Stimulated activated CD8-positive, alpha-beta memory T cell treated with anti-CD3 and anti-CD28 coated beads, Interleukin-4, amount 100 ng/mL, for 24 hours (primary cell): ENCODE measurements at regions not wholly inside any gene's neighbourhood (a gene's known extent, or its start where the extent isn't known, plus 50 kb on each side); places are given as distances from the start of the nearest gene placed in this dataset.

Experiments
- DNase-seq: peaks from one replicate; pipeline ENCODE4 v3.0.0-alpha.2; 2020; ENCODE audit warnings: low read depth

DNA sequence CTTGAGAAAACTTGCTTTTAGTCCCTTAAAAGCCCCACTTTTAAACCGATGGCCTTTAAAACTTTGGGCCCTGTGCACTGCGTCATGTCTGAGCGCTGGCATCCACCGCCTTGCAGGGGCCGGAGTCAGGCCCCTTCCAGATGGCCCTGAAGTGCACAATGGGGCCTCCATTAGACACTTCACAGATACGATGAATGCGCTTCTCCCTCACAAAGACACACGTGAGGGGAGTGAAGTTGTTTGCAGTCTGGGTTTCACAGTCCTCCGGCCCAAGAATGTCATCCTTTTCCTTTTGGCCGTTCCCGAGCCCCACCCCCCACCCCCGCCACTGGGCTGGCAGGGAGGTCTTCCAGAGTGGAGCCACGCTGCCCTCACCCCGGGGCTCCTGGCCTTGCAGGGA lies 415.1 kb upstream of the SALL3 start:
- DNase-seq: no peak

DNA sequence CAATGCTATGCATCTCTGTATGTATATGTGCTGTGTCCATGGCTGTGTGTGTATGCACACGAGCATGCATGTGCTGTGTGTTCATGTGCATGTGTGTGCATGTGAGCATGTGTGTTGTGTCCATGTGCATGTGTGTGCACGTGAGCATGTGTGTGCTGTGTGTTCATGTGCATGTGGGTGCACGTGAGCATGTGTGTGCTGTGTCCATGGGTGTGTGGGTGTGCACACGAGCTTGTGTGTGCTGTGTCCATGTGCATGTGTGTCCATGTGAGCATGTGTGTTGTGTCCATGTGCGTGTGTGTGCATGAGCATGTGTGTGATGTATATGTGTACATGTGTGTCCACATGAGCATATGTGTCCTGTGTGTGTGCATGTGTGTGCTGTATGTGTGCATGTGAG lies 414.4 kb upstream of the SALL3 start:
- DNase-seq: no peak

DNA sequence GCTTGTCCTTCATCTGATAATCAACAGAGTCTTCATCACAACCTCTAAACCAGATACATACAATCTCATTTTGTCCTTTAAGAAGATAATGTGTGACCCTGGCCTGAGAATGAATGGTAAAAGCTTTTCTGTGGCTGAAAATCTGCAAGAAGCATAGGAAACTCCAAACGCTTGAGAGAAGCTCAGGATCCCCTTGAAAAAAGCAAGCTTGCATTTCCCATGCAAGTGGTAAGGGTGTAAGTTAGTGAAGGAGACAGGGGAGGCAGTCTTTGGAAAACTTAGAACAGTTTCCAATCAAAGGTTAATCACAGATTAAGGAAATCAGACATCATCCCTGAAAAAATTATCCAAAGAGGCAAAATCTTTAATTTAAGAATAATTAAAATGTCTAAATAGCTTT lies 413.6 kb upstream of the SALL3 start:
- no peak for DNase-seq

DNA sequence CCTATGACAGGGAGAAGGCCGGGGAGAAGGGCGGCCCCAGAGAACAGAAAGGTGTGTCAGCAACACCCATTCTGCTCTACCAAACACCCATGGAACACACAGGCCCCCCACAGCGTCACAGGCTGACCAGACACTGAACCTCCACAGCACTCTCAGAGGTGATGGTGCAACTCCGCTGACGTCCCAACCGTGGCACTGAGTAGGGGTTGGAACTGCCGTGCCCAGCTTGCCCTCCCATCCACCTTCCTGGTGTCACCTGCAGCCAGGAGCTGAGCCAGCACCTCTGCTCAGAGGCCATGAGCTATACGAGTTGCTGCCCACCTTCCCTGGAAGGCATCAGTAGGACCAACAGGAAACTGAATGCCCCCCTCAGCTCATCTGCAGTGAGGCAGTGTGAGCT lies 412.9 kb upstream of the SALL3 start:
- no peak for DNase-seq

DNA sequence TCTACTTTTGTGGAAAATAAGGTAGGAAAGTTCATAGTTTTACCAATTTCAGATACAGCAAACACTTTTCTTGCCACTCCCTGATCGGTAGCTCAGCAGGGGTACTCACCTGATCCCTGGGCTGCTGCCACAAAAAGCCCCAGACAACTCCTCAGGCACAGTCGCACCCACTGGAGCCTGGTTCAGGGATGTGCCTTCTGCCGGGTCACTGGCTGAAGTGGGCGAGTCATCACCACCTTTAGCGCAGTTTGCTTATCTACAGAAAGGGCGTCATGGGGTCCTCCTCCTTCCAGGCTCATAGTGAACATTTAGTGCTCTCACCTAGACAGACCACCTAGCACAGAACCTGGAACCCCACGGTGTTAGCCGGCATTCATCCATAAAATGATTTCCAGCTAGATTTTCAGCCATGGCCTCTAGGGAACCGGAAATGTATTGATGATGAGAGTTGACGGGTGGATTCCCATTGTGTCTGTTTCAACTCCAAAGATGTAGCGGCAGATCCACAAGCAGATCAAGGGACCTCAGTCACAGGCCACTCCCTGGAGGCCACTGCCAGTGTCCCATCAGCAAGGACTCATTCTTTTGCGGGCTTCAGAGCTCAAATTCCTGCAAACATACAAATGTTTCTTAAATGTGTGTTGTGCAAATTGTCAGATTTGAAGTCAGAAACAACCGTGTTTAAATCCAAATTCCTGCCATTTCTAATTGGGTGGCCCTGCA lies 408.4 kb upstream of the SALL3 start:
- no peak for DNase-seq

DNA sequence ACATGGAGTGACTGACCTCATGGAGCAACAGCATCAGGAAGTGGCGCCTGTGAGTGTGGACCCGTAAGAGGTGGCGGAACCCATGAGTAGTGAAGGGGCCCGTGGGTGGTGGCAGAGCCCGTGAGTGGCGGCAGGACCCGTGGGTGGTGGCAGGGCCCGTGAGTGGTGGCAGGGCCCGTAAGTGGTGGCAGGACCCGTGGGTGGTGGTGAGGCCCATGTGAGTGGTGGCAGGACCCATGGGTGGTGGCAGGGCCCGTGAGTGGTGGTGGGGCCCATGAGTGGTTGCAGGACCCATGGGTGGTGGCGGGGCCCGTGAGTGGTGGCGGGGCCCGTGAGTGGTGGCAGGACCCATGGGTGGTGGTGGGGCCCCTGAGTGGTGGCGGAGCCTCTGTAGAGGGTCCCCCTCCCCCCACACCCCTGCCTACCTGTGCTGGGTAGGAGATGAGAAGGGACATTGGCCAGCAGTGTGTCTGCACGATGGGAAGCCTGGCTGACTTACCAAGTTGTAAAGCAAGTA lies 407.7 kb upstream of the SALL3 start:
- no peak for DNase-seq

DNA sequence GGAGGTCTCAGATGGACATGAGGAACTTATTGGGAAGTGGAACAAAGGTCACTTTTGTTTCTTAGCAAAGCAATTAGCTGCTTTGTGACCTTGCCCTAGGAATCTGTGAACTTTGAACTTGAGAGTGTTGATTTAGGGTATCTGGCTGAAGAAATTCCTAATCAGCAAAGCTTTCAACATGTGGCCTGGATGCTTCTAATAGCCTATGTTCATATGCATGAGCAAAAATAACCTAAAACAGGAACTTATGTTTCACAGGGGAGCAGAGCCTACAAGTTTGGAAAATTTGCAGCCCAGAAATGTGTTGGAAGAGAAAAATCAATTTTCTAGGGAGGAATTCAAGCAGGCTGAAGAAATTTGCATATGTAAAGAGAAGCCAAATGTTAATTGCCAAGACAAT lies 405.8 kb upstream of the SALL3 start:
- no peak for DNase-seq

DNA sequence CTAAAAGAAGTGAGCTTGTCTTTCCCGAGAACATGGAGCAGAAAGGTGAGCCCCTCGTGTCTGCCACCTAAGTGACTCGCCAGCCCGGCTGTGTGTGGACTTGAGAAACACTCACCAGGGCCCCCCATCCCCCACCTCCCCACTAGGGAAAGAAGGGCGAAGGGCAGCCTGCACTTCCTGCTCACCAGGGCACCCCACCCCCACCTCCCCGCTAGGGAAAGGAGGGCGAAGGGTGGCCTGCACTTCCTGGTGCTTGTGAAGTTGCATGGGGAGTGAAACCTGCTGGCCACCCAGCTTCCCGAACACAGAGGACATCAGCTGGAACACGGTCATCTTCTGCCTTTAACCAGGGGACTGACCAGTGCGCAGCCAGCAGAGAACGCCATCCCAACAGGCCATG lies 402.7 kb upstream of the SALL3 start:
- no peak for DNase-seq

DNA sequence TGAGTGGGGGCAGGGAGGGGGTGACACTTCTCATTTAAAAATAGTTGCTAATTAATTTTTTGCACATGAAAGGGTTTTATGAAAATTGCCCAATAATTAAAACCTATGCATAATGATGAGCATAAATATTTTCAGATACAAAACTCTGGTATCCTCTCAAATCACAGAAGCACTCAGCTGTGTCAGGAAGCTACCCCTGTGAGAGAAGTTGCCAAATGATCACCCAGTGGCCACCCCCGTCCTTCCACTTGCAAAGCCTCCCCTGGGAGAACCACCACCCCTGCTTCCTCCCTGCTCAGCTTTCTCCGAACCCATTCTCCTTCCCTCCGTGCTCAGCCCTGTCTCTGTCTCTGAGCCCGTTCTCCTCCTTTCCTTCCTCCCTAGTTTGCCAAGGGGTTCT lies 400.2 kb upstream of the SALL3 start:
- no peak for DNase-seq

DNA sequence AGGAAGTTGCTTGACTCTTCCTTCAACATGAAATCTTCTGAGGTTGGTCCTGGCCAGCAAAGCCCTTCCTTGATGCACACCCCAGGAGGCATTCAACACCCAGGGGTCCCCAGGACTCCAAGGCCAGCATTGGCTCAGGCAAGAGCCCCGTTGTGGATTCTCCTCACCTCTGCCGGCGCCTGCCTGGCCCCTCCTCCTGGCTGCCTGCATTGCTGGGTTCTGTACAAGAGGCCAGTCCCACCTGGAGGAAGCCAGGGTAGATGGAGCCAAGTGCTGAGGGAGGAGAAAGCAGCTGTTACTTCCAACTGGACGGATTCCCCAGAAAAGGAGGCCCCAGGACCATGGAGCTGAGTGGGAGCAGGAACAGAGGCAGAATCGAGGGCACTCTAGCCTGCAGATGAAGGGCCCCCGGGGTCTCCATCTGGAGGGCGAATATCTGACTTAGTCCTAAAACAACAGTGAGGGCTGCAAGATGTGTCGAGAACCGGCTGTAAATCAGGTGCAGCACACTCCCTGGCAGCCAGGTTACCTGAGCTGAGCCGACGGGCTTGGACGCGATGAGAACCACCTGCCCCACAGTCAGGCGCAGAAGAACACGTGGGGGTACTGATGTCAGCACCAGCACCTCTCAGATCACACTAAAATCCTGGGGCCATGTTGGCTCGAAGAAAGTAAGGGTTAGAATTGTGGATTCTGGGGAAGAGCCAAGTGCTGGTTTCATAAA lies 399.6 kb upstream of the SALL3 start:
- DNase-seq: no peak

DNA sequence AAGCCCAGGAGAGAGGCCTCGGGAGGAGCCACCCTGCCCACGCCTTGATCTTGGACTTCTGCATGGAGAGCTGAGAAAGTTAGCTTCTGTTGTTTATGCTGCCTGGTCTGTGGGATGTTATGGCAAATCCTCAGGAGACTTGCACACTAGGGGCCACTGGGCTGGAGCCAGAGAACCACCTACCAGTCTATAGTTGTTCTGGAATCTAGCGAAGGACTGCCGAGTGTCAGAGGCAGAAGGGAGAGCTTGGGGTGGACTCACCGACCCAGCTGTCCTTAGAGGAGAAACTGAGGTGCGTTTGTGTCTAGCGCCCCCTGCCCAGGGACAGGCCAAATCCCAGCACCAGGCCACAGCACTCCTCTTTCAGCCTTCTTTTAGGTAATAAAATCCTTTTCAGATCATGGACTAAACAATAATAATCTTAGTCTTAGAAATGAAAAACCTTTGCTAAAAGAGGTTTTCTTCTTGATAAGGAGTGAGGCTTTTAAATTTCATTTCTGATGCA lies 398.7 kb upstream of the SALL3 start:
- no peak for DNase-seq

DNA sequence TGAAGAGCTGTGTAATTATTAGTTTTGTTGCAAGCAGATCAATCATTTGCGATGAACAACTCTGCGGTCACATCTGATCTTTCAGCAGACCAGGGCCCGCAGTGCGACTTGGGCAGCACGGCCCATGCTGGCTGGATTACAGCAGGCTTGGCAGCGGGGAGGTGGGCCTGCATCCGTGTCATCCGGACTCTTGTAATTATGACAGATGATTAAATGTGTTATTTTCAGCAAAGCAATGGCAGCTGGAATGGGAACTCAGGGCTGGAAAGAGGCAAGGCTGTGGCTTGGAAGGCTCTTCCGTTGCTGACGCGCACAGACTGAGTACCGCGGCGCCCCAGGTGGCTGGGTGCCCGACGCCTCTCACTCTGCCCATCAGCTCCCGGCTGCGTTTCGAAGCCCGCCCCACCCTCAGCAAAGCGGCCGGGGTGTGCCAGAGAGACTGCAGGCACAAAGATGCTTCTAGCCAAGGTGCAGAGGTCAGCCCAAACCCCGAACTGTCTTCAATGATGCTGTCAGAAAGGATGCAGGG lies 397.4 kb upstream of the SALL3 start:
- no peak for DNase-seq

DNA sequence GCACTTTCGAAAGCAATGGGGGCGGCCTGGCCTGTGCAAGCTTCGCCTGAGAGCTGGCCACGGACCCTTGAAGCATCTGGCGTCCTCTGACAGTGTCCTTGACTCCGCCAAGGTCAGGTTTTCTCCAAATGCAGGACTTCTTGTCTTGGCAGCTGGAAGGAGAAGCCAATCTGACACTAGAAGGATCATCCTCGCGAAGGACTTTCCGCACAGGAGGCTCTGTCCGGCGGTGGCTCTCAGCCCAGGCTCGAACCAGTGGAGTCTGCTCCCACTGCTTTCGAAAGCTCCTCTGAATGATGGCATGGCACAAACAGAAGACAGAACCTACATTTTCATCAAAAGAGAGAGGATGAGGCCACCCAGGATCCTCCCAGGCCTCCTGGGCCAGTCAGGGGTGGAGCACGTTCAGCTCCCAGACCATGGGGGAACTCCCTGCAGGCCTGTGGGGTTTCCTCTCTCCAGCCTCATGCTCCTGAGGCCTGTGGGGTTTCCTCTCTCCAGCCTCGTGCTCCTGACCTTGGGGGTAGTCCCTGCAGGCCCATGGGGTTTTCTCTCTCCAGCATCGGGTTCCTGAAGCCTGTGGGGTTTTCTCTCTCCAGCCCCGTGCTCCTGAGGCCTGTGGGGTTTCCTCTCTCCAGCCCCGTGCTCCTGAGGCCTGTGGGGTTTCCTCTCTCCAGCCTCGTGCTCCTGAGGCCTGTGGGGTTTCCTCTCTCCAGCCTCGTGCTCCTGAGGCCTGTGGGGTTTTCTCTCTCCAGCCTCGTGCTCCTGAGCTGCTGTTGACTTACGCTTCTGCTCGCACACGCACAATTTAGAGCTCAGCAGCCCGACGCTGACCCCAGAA lies 396.5 kb upstream of the SALL3 start:
- no peak for DNase-seq

DNA sequence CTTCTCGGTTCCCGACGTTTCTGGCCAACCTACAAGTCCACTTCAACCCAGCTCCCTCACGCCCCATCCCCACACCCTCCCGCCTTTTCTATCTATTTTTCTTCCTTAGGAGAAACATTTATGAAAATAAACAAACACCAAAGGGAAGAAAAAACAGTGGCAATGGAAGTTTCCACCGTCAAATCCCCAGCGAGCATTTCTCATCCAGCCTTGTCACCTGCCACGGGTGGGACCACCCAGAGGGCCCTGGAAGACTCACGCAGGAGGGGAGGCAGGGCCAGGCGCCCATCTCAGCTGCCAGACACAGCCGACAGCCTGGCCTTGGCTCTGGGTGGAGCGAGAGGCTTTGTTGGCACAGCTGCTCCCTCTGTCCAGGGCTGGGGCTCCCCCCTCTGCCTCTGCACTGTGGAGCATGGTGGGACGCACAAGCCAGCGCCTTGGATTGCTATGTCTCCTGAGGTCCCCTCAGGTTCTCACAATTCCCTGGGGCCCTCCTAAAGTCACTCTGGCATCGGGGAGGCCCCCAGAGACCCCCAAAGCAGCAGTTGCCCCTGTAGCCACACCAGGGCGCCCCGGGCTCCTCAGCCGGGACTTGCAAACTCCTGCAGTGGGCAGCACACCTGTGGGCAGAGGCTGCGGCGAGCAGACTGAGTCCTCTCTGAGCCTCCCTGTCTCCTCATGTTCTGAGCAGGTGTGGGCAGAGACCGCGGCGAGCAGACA lies 395.7 kb upstream of the SALL3 start:
- DNase-seq: no peak

DNA sequence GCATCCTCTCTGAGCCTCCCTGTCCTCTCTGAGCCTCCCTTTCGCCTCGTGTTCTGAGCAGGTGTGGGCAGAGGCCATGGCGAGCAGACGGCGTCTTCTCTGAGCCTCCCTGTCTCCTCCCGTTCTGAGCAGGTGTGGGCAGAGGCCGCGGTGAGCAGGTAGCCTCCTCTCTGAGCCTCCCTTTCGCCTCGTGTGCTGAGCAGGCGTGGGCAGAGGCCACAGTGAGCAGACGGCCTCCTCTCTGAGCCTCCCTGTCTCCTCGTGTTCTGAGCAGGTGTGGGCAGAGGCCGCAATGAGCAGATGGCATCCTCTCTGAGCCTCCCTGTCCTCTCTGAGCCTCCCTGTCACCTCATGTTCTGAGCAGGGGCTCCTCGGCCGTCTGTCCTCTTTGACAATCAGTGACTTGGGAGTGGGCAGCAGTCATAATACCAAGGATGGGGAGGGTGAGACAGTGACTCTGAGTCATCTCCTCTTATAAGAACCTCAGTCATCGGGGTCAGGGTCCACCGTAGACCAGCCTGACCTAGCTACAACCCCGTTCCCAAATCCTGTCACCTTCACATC lies 395.1 kb upstream of the SALL3 start:
- DNase-seq: no peak

DNA sequence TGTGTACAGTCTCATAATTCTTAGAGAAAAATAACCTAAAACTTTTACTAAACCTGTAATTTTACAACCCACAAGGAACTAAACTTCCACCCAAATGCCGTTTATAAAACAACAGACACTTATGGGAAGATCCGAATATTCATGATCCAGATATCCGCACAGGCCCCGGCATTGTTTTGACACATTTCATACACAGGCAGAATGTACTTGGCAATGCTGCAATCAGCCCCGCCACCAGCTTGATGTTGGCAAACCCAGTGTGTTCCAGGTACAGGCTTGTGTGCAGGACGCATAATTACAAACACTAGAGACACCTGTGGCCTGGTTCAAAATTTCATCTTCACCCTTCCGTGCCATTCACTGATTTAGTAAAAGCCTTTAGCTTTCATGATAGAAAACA lies 393.0 kb upstream of the SALL3 start:
- no peak for DNase-seq

DNA sequence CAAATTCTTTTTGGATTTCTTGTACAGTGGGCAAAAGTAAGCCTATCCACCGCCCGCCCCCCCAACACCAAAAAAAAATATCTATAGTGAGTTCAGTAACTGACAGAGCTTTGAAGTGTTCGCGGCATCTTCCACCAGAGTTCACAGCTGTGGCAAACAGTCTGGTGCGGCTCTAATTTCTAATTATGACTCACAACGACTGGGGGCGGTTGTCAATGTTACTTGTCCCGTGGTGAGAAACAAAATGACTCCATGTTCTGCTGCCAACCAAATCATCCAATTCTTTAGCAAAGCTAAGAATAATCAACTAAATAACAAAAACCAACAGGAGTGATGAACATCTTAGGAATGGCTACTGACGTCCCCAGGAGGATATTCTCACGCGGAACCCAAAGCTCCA lies 392.5 kb upstream of the SALL3 start:
- DNase-seq: no peak

DNA sequence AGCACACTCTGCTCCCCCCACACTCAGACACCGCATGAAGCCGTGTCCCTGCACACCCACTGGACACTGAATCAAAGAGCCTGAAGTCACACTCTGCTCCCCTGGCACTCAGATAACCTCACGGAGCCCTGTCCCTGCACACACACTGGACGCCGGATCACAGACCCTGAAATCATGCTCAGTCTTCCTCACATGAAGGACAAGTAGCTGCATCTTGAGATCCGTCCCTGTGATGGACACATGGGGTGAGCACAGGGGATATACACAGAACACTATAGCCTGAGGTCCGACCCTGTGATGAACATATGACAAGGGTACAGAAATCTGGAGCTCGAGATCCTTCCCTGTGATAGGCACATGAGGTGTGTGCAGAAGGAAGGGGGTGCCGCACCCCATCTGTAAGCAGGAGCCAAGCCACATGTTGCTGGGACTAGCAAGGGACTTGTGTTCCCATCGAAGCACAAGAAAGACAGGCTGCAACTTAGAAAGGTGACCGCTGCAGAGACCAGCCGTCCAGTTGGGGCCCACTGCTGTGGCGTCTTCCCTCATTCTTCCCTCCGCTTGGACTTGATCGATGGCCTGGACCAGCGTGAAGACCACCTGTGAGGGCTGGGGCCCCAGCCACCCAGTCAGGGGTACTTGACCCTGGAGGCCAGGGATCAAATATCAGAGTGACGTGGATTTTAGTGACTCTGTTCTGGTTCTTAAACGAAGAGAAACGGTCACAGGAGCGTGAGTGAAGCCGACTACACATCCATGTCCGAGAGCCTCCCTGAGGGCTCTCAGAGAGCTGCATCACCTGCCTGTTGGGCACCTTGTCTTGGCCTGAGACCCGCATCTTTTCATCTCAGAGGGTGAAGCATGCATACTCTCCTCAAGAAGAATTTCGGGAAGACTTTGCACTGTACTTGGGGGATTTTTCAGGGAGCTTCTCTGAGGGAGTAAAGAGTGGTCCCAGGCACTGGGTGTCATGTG lies 391.7 kb upstream of the SALL3 start:
- DNase-seq: no peak

DNA sequence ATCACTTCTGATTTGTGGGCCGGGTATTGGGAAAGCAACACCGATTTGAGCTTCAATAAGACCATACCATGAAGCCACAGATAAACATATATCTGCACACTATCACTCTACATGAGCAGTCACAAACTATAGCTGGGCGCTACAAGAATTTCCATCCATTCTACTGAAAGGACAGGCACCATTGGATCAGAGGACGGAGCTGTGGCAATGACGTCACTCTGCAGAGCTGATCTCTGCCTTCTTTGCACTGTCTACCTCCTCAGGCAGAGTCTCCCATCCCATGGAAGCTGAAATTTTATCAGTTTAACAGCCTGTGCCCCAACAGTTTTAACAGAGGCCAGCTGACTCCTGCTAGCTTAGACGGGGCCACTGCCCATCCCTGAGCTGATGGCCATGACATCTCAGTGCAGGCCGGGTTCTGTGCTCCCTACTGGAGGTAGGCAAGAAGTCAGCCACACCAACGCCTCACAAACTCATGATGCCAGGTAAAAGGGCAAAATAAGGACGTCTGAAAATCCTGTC lies 389.6 kb upstream of the SALL3 start:
- DNase-seq: no peak

DNA sequence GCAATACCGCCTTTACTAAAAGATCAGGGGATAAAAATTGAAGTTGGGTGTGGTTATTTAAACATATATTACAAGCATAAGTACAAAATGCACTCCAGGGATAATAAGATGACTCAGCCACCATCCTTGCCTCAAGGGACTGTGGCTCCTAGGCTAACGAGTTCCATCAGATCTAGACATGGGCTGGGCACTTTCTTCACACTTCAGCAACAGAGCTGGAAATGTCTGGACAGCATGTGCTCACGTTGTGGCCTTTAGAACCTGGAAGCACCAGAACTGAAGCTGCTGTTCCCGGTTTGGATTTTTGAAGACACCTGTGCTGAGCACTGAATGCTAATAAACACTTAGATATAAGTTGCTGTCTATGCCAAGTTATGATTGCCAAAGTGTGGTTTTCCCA lies 384.2 kb upstream of the SALL3 start:
- no peak for DNase-seq
